GM10266 (cell line): ENCODE measurements at regions not wholly inside any gene's neighbourhood (a gene's known extent, or its start where the extent isn't known, plus 50 kb on each side); places are given as distances from the start of the nearest gene placed in this dataset.

Experiments used
- DNase-seq: peaks from one replicate; pipeline ENCODE4 v3.0.0; 2012; ENCODE audit errors: extremely low spot score
- CTCF ChIP-seq: IDR thresholded peaks from 2 replicates; pipeline ENCODE4 v1.5.1; 2012; ENCODE audit warnings: mild to moderate bottlenecking, low read depth; ENCODE audit not compliant: control insufficient read depth, insufficient read depth; ENCODE audit errors: missing control alignments

GRCh38 chr4:81838586-81838985 is 366.9 kb upstream of the RASGEF1B start:
- DNase-seq, result no peak
- TF ChIP-seq CTCF, result no peak

GRCh38 chr4:81836716-81837115 is 365.0 kb upstream of the RASGEF1B start:
- no peak for TF ChIP-seq CTCF

GRCh38 chr4:81833576-81833975 is 361.9 kb upstream of the RASGEF1B start:
- DNase-seq, result no peak
- no peak for TF ChIP-seq CTCF

More at GRCh38 chr4:81836716-81837115, 365.0 kb upstream of the RASGEF1B start:
- DNase-seq, result no peak

- no peak for DNase-seq
- no peak for TF ChIP-seq CTCF
Observed at GRCh38 chr4:81828991-81829390, 357.3 kb upstream of the RASGEF1B start.

- DNase-seq, result no peak
- no peak for TF ChIP-seq CTCF
Observed at GRCh38 chr4:81827577-81828202, 356.0 kb upstream of the RASGEF1B start.

GRCh38 chr4:81826817-81827424 is 355.2 kb upstream of the RASGEF1B start:
- DNase-seq, result no peak
- no peak for TF ChIP-seq CTCF

- DNase-seq, result no peak
- no peak for TF ChIP-seq CTCF
Observed at GRCh38 chr4:81826335-81826734, 354.6 kb upstream of the RASGEF1B start.
